ENCODE measurements at regions not wholly inside any gene's neighbourhood (a gene's known extent, or its start where the extent isn't known, plus 50 kb on each side); places are given as distances from the start of the nearest gene placed in this dataset.

DNA sequence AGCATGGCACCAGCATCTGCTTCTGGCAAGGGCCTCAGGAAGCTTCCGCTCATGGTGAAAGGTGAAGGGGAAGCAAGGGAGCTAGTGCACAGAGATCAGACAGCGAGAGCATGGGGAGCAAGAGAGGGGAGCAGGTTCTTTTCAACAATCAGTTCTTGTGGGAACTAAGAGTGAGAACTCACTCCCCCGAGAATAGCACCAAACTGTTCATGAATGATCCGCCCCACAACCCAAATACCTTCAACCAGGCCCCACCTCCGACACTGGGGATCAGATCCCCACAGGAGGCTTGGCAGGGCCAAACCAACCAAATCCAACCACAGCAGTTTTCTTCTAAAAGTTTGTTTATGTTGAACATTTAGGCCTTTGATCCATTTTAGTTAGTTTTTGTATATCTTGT, 69.7 kb upstream of the BHLHE23 start:
- TF ChIP-seq, protein P1, sequence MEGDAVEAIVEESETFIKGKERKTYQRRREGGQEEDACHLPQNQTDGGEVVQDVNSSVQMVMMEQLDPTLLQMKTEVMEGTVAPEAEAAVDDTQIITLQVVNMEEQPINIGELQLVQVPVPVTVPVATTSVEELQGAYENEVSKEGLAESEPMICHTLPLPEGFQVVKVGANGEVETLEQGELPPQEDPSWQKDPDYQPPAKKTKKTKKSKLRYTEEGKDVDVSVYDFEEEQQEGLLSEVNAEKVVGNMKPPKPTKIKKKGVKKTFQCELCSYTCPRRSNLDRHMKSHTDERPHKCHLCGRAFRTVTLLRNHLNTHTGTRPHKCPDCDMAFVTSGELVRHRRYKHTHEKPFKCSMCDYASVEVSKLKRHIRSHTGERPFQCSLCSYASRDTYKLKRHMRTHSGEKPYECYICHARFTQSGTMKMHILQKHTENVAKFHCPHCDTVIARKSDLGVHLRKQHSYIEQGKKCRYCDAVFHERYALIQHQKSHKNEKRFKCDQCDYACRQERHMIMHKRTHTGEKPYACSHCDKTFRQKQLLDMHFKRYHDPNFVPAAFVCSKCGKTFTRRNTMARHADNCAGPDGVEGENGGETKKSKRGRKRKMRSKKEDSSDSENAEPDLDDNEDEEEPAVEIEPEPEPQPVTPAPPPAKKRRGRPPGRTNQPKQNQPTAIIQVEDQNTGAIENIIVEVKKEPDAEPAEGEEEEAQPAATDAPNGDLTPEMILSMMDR (conservative IDR thresholded peaks at IDR 0.05 in 1 of 2, IDR thresholded peaks at IDR 0.05 in 1 of 2; ENCODE audit: extremely low read depth in 1 of 2, insufficient read depth in 1 of 2, low read depth in 1 of 2, low read length in 2 of 2): no peak
- TF ChIP-seq EZH2 (IDR thresholded peaks at IDR 0.05; ENCODE audit: borderline replicate concordance, low read length): no peak
